ENCODE measurements at regions not wholly inside any gene's neighbourhood (a gene's known extent, or its start where the extent isn't known, plus 50 kb on each side); places are given as distances from the start of the nearest gene placed in this dataset.

DNA sequence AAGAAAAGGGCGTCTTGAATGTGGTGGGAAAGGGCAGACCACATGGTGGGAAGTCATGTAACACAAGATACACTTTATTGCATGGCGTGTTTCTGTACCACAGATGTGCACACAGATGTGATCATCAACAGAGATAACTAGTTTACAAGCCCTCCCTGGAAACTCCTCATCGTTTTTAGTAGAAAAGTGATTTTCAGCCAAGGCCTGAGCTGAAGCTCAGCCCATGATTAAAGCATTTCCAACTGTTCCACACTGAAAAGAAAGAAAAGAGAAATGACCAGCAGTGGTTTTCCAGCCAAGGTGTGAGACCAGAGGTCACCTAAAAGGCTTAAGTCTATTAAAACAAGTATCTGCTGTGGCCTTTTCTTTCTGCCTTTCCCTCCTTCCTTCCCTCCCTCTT, 463.9 kb upstream of the JAG1 start:
- TF ChIP-seq, protein P1, sequence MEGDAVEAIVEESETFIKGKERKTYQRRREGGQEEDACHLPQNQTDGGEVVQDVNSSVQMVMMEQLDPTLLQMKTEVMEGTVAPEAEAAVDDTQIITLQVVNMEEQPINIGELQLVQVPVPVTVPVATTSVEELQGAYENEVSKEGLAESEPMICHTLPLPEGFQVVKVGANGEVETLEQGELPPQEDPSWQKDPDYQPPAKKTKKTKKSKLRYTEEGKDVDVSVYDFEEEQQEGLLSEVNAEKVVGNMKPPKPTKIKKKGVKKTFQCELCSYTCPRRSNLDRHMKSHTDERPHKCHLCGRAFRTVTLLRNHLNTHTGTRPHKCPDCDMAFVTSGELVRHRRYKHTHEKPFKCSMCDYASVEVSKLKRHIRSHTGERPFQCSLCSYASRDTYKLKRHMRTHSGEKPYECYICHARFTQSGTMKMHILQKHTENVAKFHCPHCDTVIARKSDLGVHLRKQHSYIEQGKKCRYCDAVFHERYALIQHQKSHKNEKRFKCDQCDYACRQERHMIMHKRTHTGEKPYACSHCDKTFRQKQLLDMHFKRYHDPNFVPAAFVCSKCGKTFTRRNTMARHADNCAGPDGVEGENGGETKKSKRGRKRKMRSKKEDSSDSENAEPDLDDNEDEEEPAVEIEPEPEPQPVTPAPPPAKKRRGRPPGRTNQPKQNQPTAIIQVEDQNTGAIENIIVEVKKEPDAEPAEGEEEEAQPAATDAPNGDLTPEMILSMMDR (IDR thresholded peaks at IDR 0.05): no peak
- H3K36me3 ChIP-seq: no peaks in the 10 kb centered on the region
- ATAC-seq (no peak), DNase-seq (no peak)
- no peaks in the 10 kb centered on the region for H3K27me3 ChIP-seq
- no peak overlapping the region for H3K27ac ChIP-seq
- intact Hi-C loops (cut with DNase I): no loop called here
- H3K9me3 ChIP-seq: no peaks in the 10 kb centered on the region
- H3K4me1 ChIP-seq: no peaks in the 10 kb centered on the region
- no peak overlapping the region for H3K4me3 ChIP-seq

DNA sequence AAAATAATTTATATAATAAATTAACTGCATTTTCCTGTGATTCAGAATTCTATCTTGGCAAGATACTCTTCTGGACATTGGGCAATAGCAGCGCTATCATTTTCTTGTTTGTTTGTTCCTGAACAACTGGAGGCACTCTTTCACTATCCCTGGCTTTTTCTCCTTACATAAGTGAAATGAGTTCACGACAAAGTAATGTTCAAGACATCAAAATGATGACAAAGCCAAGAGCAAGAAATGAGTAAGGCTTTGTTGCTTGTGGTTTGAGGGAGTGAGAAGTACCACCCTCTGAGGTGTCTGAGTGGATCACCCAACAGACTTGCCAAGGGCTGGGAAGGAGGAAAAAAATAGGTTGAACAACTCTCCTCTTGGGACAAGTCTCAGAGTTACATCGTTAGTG, 466.6 kb upstream of the JAG1 start:
- intact Hi-C loops (cut with DNase I): no loop called here
- no peak for ATAC-seq
- Histone ChIP-seq H3K4me1 (no peaks in the 10 kb centered on the region), H3K9me3 (no peaks in the 10 kb centered on the region), H3K36me3 (no peaks in the 10 kb centered on the region), H3K4me3 (no peak overlapping the region), H3K27ac (no peak overlapping the region), H3K27me3 (no peaks in the 10 kb centered on the region)
- peak in 1 of 4 donors; percentile 12 for DNase-seq
- TF ChIP-seq, protein P1 (IDR thresholded peaks at IDR 0.05): no peak

DNA sequence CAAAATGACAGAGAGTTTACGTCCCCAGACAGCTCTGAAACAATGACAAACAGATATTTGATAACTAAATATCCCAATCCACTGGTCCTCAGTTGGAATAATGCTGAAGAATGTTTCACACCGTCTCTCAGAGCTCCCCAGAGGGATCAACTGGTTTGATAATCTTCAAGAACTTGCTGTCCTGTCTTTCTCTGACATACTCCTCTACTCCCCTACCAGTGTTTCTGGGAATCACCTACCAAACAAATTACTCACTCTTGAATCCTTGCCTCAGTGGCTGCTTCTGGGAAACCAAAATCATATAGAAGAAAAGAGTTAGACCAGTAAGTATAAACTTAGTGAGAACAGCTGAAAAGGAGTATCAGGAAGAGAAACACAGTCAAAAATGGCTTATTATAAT, 469.7 kb upstream of the JAG1 start:
- H3K4me1 ChIP-seq: no peaks in the 10 kb centered on the region
- intact Hi-C loops (cut with DNase I): no loop called here
- no peak overlapping the region for H3K27ac ChIP-seq
- ATAC-seq (no peak), DNase-seq (no peak)
- no peaks in the 10 kb centered on the region for H3K27me3 ChIP-seq
- H3K36me3 ChIP-seq: no peaks in the 10 kb centered on the region
- no peaks in the 10 kb centered on the region for H3K9me3 ChIP-seq
- no peak overlapping the region for H3K4me3 ChIP-seq
- TF ChIP-seq, protein P1 (IDR thresholded peaks at IDR 0.05): no peak

DNA sequence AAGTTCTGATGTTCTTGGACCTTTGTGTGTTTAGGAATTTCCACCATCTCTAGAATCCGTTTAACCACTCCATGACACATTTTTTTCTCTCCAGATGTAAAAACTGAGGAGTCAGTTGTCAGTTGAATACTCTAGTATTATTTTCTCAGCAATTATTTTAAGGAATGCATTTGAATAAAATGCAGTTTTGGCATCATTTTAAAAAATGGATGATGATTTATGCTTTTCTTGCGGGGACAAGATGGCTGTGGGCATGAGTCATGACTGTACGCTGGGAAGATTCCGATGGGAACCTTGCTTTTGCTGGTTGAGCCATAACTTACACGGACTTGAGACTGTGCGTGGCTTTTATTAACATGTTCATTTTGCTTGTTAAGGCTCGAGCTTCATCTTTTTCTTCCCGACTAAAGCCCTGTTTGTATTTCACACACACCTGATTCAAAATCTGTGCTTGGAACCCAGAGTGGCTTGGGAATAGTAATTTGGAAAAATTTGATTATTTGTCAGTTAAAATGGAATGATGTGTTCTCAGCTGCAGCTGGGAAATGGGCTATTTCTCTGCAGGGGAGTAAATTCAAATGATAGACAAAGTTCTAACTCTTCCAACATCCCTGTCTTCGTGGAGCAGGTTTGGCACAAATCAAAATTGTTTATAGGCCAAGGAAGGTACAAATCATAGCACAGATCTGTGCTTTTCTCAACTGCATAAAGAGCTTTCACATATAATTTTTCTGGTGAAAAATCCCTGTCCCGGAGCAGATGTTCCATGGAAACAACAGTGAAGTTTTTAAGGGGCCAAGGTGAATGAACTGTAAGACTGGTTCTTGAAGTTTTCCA, 470.5 kb upstream of the JAG1 start:
- H3K36me3 ChIP-seq: no peaks in the 10 kb centered on the region
- intact Hi-C loops (cut with DNase I): no loop called here
- TF ChIP-seq, protein P1 (IDR thresholded peaks at IDR 0.05): no peak
- H3K9me3 ChIP-seq: no peaks in the 10 kb centered on the region
- DNase-seq: no peak
- no peak overlapping the region for H3K27ac ChIP-seq
- no peaks in the 10 kb centered on the region for H3K4me1 ChIP-seq
- no peaks in the 10 kb centered on the region for H3K27me3 ChIP-seq
- no peak for ATAC-seq
- H3K4me3 ChIP-seq: no peak overlapping the region

DNA sequence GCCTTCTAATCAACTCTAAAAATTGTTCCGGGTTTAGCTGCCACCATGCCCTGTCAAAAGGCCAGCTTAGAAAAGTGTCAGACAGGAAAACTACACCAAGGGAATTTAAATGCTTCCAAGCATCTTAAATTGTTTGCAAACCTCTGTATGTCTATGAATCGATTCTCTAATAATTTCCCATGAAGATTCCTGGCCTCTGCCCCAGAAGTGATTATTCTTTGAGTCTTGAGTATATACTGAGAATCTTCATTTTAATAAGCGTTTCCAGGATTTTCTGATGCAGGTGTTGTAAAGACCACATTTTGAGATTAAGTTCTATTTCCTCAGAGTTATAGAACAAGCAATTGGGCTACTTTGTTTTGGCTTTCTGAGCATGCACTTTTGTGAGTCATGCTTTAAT, 471.8 kb upstream of the JAG1 start:
- ATAC-seq (no peak), DNase-seq (no peak)
- no peak overlapping the region for H3K4me3 ChIP-seq
- no peaks in the 10 kb centered on the region for H3K27me3 ChIP-seq
- H3K27ac ChIP-seq: no peak overlapping the region
- intact Hi-C loops (cut with DNase I): no loop called here
- H3K36me3 ChIP-seq: no peaks in the 10 kb centered on the region
- TF ChIP-seq, protein P1 (IDR thresholded peaks at IDR 0.05): no peak
- peaks cover 0 to 9% of the 10 kb centered on the region in 2 donors for H3K9me3 ChIP-seq
- H3K4me1 ChIP-seq: no peaks in the 10 kb centered on the region
